ENCODE measurements at regions not wholly inside any gene's neighbourhood (a gene's known extent, or its start where the extent isn't known, plus 50 kb on each side); places are given as distances from the start of the nearest gene placed in this dataset.

DNA sequence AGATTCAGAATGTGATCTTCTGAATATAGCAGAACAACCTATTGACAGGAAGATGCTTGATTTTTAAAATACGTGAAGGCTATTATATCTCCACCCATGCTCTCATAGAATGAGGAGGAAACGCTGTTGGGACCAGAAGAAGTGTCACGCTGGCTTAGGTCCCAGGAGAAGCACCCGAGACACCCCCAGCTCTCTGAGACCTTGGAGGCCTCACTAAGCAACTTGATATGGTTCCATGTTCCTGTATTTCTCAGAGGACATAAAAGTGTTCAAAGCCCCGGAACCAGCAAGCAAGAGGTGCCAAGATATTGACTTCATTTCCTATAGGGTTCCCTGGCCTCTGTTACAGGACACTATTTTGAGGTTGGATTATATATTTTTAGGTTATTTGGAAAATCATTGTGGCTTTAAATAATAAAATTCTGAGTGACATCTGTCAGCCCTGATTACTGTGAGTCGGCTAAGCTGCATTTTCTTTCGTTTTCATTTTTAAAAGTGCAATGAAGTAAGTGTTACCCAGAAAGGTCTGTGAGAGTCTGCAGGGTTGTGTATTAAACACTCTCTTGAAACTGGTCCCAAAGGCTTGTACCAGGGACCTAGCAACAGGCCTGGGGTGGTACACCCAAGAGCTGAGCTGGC lies 400.0 kb downstream of the SOX9 start:
- Histone ChIP-seq H3K27ac (ENCODE audit: low read length) (peak overlapping the region; percentile 16; the same call in 1 of the 2 replicates), H3K4me1 (ENCODE audit: low read length) (peaks cover 13% of the 10 kb centered on the region), H3K9me2 (replicated peaks; ENCODE audit: insufficient read depth, low read length) (no peaks in the 10 kb centered on the region), H3K27me3 (replicated peaks; ENCODE audit: insufficient read depth, low read length) (no peaks in the 10 kb centered on the region), H4K20me1 (ENCODE audit: insufficient read depth, low read length) (peaks cover 6% of the 10 kb centered on the region; the same call in 1 of the 2 replicates), H3K9ac (ENCODE audit: low read length) (peak overlapping the region; percentile 15; the same call in 1 of the 2 replicates), H3K4me2 (ENCODE audit: low read depth, low read length) (peak overlapping the region; percentile 64), H3K36me3 (replicated peaks; ENCODE audit: insufficient read depth, low read length) (no peaks in the 10 kb centered on the region), H3F3A (ENCODE audit: insufficient read depth, low read length) (peaks cover 5% of the 10 kb centered on the region; the same call in 1 of the 2 replicates), H3K9me3 (replicated peaks; ENCODE audit: insufficient read depth, low read length) (no peaks in the 10 kb centered on the region), H2AFZ (ENCODE audit: low read length) (peak overlapping the region; percentile 16; the same call in 1 of the 2 replicates), H3K79me2 (ENCODE audit: low read length) (peaks cover 95% of the 10 kb centered on the region), H3K4me3 (ENCODE audit: low read length) (peak overlapping the region; percentile 7)
- TF ChIP-seq, protein P1, sequence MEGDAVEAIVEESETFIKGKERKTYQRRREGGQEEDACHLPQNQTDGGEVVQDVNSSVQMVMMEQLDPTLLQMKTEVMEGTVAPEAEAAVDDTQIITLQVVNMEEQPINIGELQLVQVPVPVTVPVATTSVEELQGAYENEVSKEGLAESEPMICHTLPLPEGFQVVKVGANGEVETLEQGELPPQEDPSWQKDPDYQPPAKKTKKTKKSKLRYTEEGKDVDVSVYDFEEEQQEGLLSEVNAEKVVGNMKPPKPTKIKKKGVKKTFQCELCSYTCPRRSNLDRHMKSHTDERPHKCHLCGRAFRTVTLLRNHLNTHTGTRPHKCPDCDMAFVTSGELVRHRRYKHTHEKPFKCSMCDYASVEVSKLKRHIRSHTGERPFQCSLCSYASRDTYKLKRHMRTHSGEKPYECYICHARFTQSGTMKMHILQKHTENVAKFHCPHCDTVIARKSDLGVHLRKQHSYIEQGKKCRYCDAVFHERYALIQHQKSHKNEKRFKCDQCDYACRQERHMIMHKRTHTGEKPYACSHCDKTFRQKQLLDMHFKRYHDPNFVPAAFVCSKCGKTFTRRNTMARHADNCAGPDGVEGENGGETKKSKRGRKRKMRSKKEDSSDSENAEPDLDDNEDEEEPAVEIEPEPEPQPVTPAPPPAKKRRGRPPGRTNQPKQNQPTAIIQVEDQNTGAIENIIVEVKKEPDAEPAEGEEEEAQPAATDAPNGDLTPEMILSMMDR (IDR thresholded peaks at IDR 0.05; ENCODE audit: low read length): no peak
- TF ChIP-seq EZH2 (optimal IDR thresholded peaks at IDR 0.05; ENCODE audit: low read depth, low read length): no peak
- no peak for TF ChIP-seq EZH2phosphoT487 (IDR thresholded peaks at IDR 0.05; ENCODE audit: low read length)
- peak; percentile 50 for DNase-seq

- H3K4me2 ChIP-seq (ENCODE audit: low read depth, low read length): no peak overlapping the region
- no peaks in the 10 kb centered on the region for H3K9me3 ChIP-seq (replicated peaks; ENCODE audit: insufficient read depth, low read length)
- peaks cover 5% of the 10 kb centered on the region; the same call in 1 of the 2 replicates for H3F3A ChIP-seq (ENCODE audit: insufficient read depth, low read length)
- no peak overlapping the region for H3K27ac ChIP-seq (ENCODE audit: low read length)
- TF ChIP-seq, protein P1 (IDR thresholded peaks at IDR 0.05; ENCODE audit: low read length): no peak
- TF ChIP-seq EZH2phosphoT487 (IDR thresholded peaks at IDR 0.05; ENCODE audit: low read length): no peak
- no peak for TF ChIP-seq EZH2 (optimal IDR thresholded peaks at IDR 0.05; ENCODE audit: low read depth, low read length)
- peaks cover 95% of the 10 kb centered on the region for H3K79me2 ChIP-seq (ENCODE audit: low read length)
- no peaks in the 10 kb centered on the region for H3K36me3 ChIP-seq (replicated peaks; ENCODE audit: insufficient read depth, low read length)
- no peak overlapping the region for H2AFZ ChIP-seq (ENCODE audit: low read length)
- H3K27me3 ChIP-seq (replicated peaks; ENCODE audit: insufficient read depth, low read length): no peaks in the 10 kb centered on the region
- peaks cover 17% of the 10 kb centered on the region for H4K20me1 ChIP-seq (ENCODE audit: insufficient read depth, low read length)
- no peaks in the 10 kb centered on the region for H3K9me2 ChIP-seq (replicated peaks; ENCODE audit: insufficient read depth, low read length)
- H3K4me3 ChIP-seq (ENCODE audit: low read length): no peak overlapping the region
- no peak for DNase-seq
- H3K4me1 ChIP-seq (ENCODE audit: low read length): peaks cover 13% of the 10 kb centered on the region
- H3K9ac ChIP-seq (ENCODE audit: low read length): no peak overlapping the region
Observed at GRCh38 chr17:72523491-72523890, 402.7 kb downstream of the SOX9 start.

DNA sequence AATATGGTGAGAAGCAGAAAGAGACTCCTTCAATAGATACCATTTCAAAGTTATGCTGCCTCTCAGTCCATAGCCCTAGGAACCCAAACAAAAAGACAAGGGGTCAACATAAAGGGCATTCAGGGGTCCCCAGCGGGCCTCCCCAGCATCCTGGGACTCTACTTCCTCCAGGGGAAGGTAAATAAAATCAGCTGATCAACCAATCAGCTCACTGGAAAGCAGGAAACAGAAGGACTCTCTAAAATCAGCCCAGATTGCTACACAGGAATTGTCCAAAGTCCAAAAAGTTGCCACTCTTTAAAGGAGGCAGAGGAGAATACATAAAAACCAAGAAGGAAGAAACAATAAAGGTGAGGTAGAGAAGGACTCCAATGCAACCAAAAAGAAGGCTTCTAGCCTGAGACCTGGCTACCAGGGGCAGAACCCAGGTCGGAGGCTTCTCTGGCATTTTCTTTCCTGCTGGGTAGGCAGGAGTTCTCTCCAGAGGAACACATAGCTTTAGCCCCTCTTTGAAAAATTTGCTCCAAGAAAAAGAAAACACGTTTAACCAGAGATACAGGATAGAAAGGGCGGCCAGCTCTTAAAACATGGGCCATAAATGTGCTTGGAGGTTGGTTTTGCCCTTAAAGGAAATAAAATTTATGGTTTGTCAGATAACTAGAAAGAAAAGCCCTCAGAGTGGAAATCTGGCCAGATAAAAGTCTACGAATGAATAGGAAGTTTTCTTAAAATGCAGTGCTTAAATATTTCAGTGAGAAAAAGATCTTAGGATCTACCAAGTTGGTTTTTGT lies 404.6 kb downstream of the SOX9 start:
- Histone ChIP-seq H3K36me3 (replicated peaks; ENCODE audit: insufficient read depth, low read length) (no peaks in the 10 kb centered on the region), H3F3A (ENCODE audit: insufficient read depth, low read length) (peaks cover 5% of the 10 kb centered on the region; the same call in 1 of the 2 replicates), H3K4me3 (ENCODE audit: low read length) (no peak overlapping the region), H4K20me1 (ENCODE audit: insufficient read depth, low read length) (peaks cover 19% of the 10 kb centered on the region), H2AFZ (ENCODE audit: low read length) (no peak overlapping the region), H3K27ac (ENCODE audit: low read length) (no peak overlapping the region), H3K9me2 (replicated peaks; ENCODE audit: insufficient read depth, low read length) (no peaks in the 10 kb centered on the region), H3K9ac (ENCODE audit: low read length) (no peak overlapping the region), H3K4me2 (ENCODE audit: low read depth, low read length) (no peak overlapping the region), H3K4me1 (ENCODE audit: low read length) (peaks cover 27% of the 10 kb centered on the region), H3K27me3 (replicated peaks; ENCODE audit: insufficient read depth, low read length) (no peaks in the 10 kb centered on the region), H3K9me3 (replicated peaks; ENCODE audit: insufficient read depth, low read length) (no peaks in the 10 kb centered on the region), H3K79me2 (ENCODE audit: low read length) (peaks cover 95% of the 10 kb centered on the region)
- DNase-seq: no peak
- TF ChIP-seq EZH2 (optimal IDR thresholded peaks at IDR 0.05; ENCODE audit: low read depth, low read length) (no peak), EZH2phosphoT487 (IDR thresholded peaks at IDR 0.05; ENCODE audit: low read length) (no peak)
- TF ChIP-seq, protein P1 (IDR thresholded peaks at IDR 0.05; ENCODE audit: low read length): no peak
